ENCODE measurements at regions not wholly inside any gene's neighbourhood (a gene's known extent, or its start where the extent isn't known, plus 50 kb on each side); places are given as distances from the start of the nearest gene placed in this dataset.

DNA sequence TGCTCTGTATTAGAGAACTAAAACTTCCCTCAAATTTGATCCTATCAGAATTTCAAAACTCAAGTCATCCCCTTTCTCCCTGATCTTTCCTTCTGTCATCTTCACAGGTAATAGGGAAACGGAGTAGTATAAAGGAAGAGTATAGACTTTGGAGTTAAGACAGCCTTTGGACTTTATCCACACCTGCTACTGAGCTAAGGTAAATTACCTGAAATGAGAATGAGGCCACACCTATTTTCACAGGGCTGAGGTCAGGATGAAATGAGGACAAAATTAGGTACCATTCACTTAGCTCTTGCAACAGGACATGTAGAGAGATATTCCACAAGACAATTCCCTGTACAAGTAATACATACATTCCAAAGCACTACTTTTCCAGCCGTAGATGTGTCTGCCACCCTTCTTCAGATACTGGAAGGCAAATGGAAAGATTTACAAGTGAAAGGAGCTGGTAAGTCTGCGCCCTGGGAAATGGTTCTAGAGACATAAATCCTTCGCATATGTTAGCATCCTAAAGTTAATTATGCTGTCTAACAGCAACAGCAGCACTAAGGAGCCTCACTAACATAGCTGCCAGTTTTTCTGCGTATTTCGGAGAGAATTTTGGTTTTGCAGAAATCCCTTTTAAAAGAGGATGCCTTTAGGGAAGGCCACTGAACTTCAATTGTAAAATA, 461.8 kb downstream of the SHQ1 start:
- no peak for ATAC-seq
- H3K27me3 ChIP-seq: no peaks in the 10 kb centered on the region
- 85 to 91% methylated on average over 6 of the region's 6 CpGs for WGBS, 2 donors (ENCODE audit: low coverage in 1 of 2)
- H3K4me3 ChIP-seq: no peak overlapping the region
- H3K9me3 ChIP-seq: no peaks in the 10 kb centered on the region
- TF ChIP-seq POLR2AphosphoS5 (IDR thresholded peaks at IDR 0.05) (no peak), POLR2A (IDR thresholded peaks at IDR 0.05) (no peak), EP300 (IDR thresholded peaks at IDR 0.05) (no peak)
- TF ChIP-seq, protein P1, sequence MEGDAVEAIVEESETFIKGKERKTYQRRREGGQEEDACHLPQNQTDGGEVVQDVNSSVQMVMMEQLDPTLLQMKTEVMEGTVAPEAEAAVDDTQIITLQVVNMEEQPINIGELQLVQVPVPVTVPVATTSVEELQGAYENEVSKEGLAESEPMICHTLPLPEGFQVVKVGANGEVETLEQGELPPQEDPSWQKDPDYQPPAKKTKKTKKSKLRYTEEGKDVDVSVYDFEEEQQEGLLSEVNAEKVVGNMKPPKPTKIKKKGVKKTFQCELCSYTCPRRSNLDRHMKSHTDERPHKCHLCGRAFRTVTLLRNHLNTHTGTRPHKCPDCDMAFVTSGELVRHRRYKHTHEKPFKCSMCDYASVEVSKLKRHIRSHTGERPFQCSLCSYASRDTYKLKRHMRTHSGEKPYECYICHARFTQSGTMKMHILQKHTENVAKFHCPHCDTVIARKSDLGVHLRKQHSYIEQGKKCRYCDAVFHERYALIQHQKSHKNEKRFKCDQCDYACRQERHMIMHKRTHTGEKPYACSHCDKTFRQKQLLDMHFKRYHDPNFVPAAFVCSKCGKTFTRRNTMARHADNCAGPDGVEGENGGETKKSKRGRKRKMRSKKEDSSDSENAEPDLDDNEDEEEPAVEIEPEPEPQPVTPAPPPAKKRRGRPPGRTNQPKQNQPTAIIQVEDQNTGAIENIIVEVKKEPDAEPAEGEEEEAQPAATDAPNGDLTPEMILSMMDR (IDR thresholded peaks at IDR 0.05): no peak
- peaks cover 0 to 35% (median 3%) of the 10 kb centered on the region in 3 donors for H3K4me1 ChIP-seq
- H3K36me3 ChIP-seq: no peaks in the 10 kb centered on the region
- H3K27ac ChIP-seq: no peak overlapping the region

DNA sequence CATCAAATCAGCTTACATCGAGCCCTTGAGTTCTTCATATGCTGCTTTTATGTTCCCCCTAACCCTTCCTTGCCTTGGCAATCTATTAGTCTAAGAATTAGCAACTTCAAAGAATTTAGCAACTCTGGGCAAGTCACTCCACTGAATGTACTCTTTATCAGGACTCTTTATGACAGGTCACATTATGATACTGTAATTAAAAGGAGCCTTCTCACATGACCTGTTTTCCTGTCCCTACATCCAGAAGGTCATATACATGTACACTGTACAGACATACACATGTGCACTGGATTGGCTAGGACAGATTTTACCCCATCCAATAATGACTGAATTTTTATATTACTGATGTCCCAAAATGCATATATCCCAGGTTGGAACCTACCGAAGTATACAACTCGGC, 463.1 kb downstream of the SHQ1 start:
- H3K27me3 ChIP-seq: no peaks in the 10 kb centered on the region
- no peak overlapping the region for H3K4me3 ChIP-seq
- WGBS, 2 donors (ENCODE audit: low coverage in 1 of 2): 90 to 97% methylated on average over 3 of the region's 3 CpGs
- H3K9me3 ChIP-seq: no peaks in the 10 kb centered on the region
- H3K27ac ChIP-seq: no peak overlapping the region
- ATAC-seq: no peak
- peaks cover 3 to 34% (median 5%) of the 10 kb centered on the region in 3 donors for H3K4me1 ChIP-seq
- TF ChIP-seq POLR2A (IDR thresholded peaks at IDR 0.05): no peak
- no peak for TF ChIP-seq EP300 (IDR thresholded peaks at IDR 0.05)
- TF ChIP-seq, protein P1 (IDR thresholded peaks at IDR 0.05): no peak
- TF ChIP-seq POLR2AphosphoS5 (IDR thresholded peaks at IDR 0.05): no peak
- H3K36me3 ChIP-seq: no peaks in the 10 kb centered on the region

DNA sequence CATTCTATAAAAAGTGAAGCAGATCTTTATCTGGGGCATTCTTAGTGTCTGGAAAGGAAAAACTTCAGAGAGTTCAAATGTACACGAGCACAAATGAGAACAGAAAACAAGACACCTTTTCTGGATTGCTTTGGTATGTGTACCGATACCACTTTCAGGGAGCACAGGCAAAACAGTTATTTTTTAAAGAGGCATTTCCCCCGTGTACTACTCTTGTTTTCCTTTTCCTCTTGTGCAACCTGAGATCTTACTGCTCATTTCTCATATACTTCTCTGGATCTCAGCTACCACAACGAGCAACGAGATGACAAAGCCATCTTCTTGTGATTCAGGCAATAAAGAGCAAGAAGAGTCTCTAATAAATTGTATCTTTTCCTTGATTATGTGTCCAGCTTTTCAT, 463.6 kb downstream of the SHQ1 start:
- H3K36me3 ChIP-seq: no peaks in the 10 kb centered on the region
- ATAC-seq: no peak
- WGBS, 2 donors (ENCODE audit: low coverage in 1 of 2): 65 to 70% methylated on average over 5 of the region's 5 CpGs
- H3K4me1 ChIP-seq: peaks cover 3 to 35% (median 5%) of the 10 kb centered on the region in 3 donors
- TF ChIP-seq, protein P1 (IDR thresholded peaks at IDR 0.05): no peak
- TF ChIP-seq EP300 (IDR thresholded peaks at IDR 0.05) (no peak), POLR2AphosphoS5 (IDR thresholded peaks at IDR 0.05) (no peak), POLR2A (IDR thresholded peaks at IDR 0.05) (no peak)
- H3K9me3 ChIP-seq: no peaks in the 10 kb centered on the region
- H3K27me3 ChIP-seq: no peaks in the 10 kb centered on the region
- H3K4me3 ChIP-seq: no peak overlapping the region
- no peak overlapping the region for H3K27ac ChIP-seq

DNA sequence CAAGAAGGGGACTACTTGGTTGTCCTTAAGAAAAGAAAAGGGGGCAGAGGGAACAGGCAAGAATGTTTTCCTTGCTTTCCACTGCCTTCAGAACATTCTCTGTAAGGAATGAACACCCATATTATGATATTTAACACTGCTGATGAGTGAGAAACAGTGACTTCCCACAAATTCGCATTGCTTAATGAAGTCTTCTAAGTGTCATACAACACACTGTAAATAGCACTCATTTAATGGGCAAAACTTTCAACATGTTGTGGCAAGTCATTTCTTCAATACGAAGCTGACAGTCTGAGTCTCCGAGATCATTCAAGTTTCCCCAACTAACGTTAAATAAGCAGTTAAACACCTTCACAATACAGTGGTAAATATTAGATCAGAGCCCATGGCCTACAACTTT, 464.4 kb downstream of the SHQ1 start:
- 91 to 94% methylated on average over 4 of the region's 4 CpGs for WGBS, 2 donors (ENCODE audit: low coverage in 1 of 2)
- no peak for ATAC-seq
- Histone ChIP-seq H3K4me1 (peaks cover 3 to 38% (median 5%) of the 10 kb centered on the region in 3 donors), H3K27ac (no peak overlapping the region), H3K36me3 (peaks cover 0 to under 1% of the 10 kb centered on the region in 2 donors), H3K9me3 (no peaks in the 10 kb centered on the region), H3K4me3 (no peak overlapping the region), H3K27me3 (no peaks in the 10 kb centered on the region)
- TF ChIP-seq POLR2A (IDR thresholded peaks at IDR 0.05): no peak
- TF ChIP-seq EP300 (IDR thresholded peaks at IDR 0.05): no peak
- TF ChIP-seq, protein P1 (IDR thresholded peaks at IDR 0.05): no peak

DNA sequence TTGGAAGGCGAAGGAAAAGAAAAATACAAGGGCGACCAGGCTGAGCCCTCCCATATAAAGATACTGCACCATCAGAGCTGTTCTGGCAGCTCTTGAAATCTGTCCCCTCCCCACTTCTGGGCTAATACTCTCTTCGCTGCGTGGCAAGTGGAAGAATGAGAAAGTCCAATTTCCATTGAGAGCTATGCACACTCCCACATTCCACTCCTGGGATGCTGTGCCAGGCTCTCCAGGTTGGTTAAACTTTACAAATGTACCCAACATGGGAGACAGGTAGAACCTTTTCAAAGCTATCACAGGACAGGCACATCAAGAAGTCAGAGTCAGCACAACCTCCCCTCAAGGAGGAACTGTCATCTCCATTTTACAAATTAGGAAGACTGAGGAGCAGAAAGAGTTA, 465.0 kb downstream of the SHQ1 start:
- no peaks in the 10 kb centered on the region for H3K9me3 ChIP-seq
- H3K4me3 ChIP-seq: no peak overlapping the region
- 94% methylated on average over 4 of the region's 4 CpGs; no CpG with 5 or more reads in 1 of the 2 donors for WGBS, 2 donors (ENCODE audit: low coverage in 1 of 2)
- H3K4me1 ChIP-seq: peaks cover 3 to 38% (median 5%) of the 10 kb centered on the region in 3 donors
- H3K27me3 ChIP-seq: no peaks in the 10 kb centered on the region
- no peak for ATAC-seq
- TF ChIP-seq POLR2AphosphoS5 (IDR thresholded peaks at IDR 0.05): no peak
- no peak for TF ChIP-seq POLR2A (IDR thresholded peaks at IDR 0.05)
- TF ChIP-seq, protein P1 (IDR thresholded peaks at IDR 0.05): no peak
- TF ChIP-seq EP300 (IDR thresholded peaks at IDR 0.05): no peak
- H3K27ac ChIP-seq: no peak overlapping the region
- peaks cover 0 to 7% of the 10 kb centered on the region in 2 donors for H3K36me3 ChIP-seq

Measured in gastroesophageal sphincter (tissue), 4 donors.